ENCODE measurements at regions not wholly inside any gene's neighbourhood (a gene's known extent, or its start where the extent isn't known, plus 50 kb on each side); places are given as distances from the start of the nearest gene placed in this dataset.

- Histone ChIP-seq H3K36me3 (ENCODE audit: low read length) (no peaks in the 10 kb centered on the region), H3K9me2 (replicated peaks; ENCODE audit: insufficient read depth, low read length) (no peaks in the 10 kb centered on the region), H3K9ac (ENCODE audit: low read length) (no peak overlapping the region), H3K4me2 (ENCODE audit: low read depth, low read length, poor library complexity, severe bottlenecking) (no peak overlapping the region), H3K4me3 (ENCODE audit: insufficient read depth, low read length, poor library complexity, severe bottlenecking) (no peak overlapping the region), H3F3A (ENCODE audit: insufficient read depth) (no peaks in the 10 kb centered on the region), H3K27me3 (ENCODE audit: low read length) (no peaks in the 10 kb centered on the region), H3K9me3 (ENCODE audit: insufficient read depth, low read length) (no peaks in the 10 kb centered on the region), H2AFZ (ENCODE audit: low read depth, low read length, severe bottlenecking) (no peak overlapping the region), H4K20me1 (ENCODE audit: low read depth, low read length) (no peaks in the 10 kb centered on the region), H3K79me2 (ENCODE audit: insufficient read depth, low read length) (no peaks in the 10 kb centered on the region), H3K27ac (ENCODE audit: low read depth, low read length) (no peak overlapping the region)
- TF ChIP-seq, protein P1, sequence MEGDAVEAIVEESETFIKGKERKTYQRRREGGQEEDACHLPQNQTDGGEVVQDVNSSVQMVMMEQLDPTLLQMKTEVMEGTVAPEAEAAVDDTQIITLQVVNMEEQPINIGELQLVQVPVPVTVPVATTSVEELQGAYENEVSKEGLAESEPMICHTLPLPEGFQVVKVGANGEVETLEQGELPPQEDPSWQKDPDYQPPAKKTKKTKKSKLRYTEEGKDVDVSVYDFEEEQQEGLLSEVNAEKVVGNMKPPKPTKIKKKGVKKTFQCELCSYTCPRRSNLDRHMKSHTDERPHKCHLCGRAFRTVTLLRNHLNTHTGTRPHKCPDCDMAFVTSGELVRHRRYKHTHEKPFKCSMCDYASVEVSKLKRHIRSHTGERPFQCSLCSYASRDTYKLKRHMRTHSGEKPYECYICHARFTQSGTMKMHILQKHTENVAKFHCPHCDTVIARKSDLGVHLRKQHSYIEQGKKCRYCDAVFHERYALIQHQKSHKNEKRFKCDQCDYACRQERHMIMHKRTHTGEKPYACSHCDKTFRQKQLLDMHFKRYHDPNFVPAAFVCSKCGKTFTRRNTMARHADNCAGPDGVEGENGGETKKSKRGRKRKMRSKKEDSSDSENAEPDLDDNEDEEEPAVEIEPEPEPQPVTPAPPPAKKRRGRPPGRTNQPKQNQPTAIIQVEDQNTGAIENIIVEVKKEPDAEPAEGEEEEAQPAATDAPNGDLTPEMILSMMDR (IDR thresholded peaks at IDR 0.05; ENCODE audit: insufficient read depth, low read length, poor library complexity, severe bottlenecking), result no peak
- TF ChIP-seq EZH2phosphoT487 (conservative IDR thresholded peaks at IDR 0.05; ENCODE audit: low read length), result no peak
Measured at GRCh38 chr17:77891602-77892001, 66.9 kb upstream of the TNRC6C start.

DNA sequence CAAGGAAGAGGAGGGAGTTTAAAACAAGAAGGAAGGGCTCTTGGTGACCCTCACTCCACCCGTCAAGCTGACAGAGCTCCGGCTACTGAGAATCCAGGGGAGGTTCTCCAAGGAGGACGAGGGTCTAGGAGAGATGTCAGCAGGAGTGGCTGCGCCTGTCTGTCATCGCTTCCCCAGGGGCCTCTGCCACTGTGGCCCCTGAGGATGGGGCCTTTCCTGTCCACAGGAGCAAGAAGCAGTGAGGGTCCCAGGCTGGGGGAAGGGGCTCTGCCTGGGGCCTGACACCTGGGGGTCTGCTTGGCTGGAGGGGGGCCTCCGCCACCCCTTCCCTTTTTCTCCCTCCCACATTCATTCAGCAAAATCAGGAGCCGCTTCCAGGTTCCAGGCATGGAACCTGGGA lies 66.5 kb upstream of the TNRC6C start:
- Histone ChIP-seq H3K4me3 (ENCODE audit: insufficient read depth, low read length, poor library complexity, severe bottlenecking) (no peak overlapping the region), H3K9ac (ENCODE audit: low read length) (no peak overlapping the region), H3F3A (ENCODE audit: insufficient read depth) (no peaks in the 10 kb centered on the region), H3K4me2 (ENCODE audit: low read depth, low read length, poor library complexity, severe bottlenecking) (no peak overlapping the region), H3K27ac (ENCODE audit: low read depth, low read length) (no peak overlapping the region), H2AFZ (ENCODE audit: low read depth, low read length, severe bottlenecking) (no peak overlapping the region), H4K20me1 (ENCODE audit: low read depth, low read length) (no peaks in the 10 kb centered on the region), H3K9me3 (ENCODE audit: insufficient read depth, low read length) (no peaks in the 10 kb centered on the region), H3K79me2 (ENCODE audit: insufficient read depth, low read length) (no peaks in the 10 kb centered on the region), H3K9me2 (replicated peaks; ENCODE audit: insufficient read depth, low read length) (no peaks in the 10 kb centered on the region), H3K27me3 (ENCODE audit: low read length) (no peaks in the 10 kb centered on the region), H3K36me3 (ENCODE audit: low read length) (no peaks in the 10 kb centered on the region)
- no peak for TF ChIP-seq EZH2phosphoT487 (conservative IDR thresholded peaks at IDR 0.05; ENCODE audit: low read length)
- TF ChIP-seq, protein P1 (IDR thresholded peaks at IDR 0.05; ENCODE audit: insufficient read depth, low read length, poor library complexity, severe bottlenecking), result no peak

- Histone ChIP-seq H2AFZ (ENCODE audit: low read depth, low read length, severe bottlenecking) (no peak overlapping the region), H3F3A (ENCODE audit: insufficient read depth) (no peaks in the 10 kb centered on the region), H3K9ac (ENCODE audit: low read length) (no peak overlapping the region)
Measured at GRCh38 chr17:77892469-77893143, 65.9 kb upstream of the TNRC6C start.

More at GRCh38 chr17:77892469-77893143, 65.9 kb upstream of the TNRC6C start:
- H3K9me3 ChIP-seq (ENCODE audit: insufficient read depth, low read length), result no peaks in the 10 kb centered on the region
- no peak overlapping the region for H3K27ac ChIP-seq (ENCODE audit: low read depth, low read length)
- no peaks in the 10 kb centered on the region for H3K36me3 ChIP-seq (ENCODE audit: low read length)
- no peaks in the 10 kb centered on the region for H3K27me3 ChIP-seq (ENCODE audit: low read length)
- H3K9me2 ChIP-seq (replicated peaks; ENCODE audit: insufficient read depth, low read length), result no peaks in the 10 kb centered on the region
- no peaks in the 10 kb centered on the region for H3K79me2 ChIP-seq (ENCODE audit: insufficient read depth, low read length)
- peak overlapping the region; percentile 15 for H3K4me2 ChIP-seq (ENCODE audit: low read depth, low read length, poor library complexity, severe bottlenecking)
- no peak overlapping the region for H3K4me3 ChIP-seq (ENCODE audit: insufficient read depth, low read length, poor library complexity, severe bottlenecking)
- H4K20me1 ChIP-seq (ENCODE audit: low read depth, low read length), result no peaks in the 10 kb centered on the region
- TF ChIP-seq, protein P1 (IDR thresholded peaks at IDR 0.05; ENCODE audit: insufficient read depth, low read length, poor library complexity, severe bottlenecking), result peak; percentile 24
- no peak for TF ChIP-seq EZH2phosphoT487 (conservative IDR thresholded peaks at IDR 0.05; ENCODE audit: low read length)
